ENCODE measurements at regions not wholly inside any gene's neighbourhood (a gene's known extent, or its start where the extent isn't known, plus 50 kb on each side); places are given as distances from the start of the nearest gene placed in this dataset.

DNA sequence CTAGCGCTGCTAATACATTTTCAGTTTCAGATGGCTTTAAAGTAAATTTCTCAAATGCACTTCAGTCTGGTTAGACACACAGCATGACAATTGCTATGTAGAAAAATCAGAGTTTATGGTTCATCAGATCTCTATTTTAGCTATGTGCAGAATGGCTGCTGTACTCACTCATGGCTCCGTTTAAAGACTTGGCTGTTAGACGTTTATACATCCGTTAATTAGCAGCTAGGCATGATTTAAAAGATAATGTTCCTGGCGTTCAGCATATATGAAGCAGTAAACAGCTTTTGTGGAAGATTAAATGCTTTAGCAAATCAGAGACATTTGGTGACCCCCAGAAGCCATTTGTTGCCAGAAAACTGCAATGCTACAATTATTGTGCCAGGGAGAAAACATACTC lies 350.0 kb upstream of the MANEA start:
- TF ChIP-seq, protein P1, sequence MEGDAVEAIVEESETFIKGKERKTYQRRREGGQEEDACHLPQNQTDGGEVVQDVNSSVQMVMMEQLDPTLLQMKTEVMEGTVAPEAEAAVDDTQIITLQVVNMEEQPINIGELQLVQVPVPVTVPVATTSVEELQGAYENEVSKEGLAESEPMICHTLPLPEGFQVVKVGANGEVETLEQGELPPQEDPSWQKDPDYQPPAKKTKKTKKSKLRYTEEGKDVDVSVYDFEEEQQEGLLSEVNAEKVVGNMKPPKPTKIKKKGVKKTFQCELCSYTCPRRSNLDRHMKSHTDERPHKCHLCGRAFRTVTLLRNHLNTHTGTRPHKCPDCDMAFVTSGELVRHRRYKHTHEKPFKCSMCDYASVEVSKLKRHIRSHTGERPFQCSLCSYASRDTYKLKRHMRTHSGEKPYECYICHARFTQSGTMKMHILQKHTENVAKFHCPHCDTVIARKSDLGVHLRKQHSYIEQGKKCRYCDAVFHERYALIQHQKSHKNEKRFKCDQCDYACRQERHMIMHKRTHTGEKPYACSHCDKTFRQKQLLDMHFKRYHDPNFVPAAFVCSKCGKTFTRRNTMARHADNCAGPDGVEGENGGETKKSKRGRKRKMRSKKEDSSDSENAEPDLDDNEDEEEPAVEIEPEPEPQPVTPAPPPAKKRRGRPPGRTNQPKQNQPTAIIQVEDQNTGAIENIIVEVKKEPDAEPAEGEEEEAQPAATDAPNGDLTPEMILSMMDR (IDR thresholded peaks at IDR 0.05), result no peak

DNA sequence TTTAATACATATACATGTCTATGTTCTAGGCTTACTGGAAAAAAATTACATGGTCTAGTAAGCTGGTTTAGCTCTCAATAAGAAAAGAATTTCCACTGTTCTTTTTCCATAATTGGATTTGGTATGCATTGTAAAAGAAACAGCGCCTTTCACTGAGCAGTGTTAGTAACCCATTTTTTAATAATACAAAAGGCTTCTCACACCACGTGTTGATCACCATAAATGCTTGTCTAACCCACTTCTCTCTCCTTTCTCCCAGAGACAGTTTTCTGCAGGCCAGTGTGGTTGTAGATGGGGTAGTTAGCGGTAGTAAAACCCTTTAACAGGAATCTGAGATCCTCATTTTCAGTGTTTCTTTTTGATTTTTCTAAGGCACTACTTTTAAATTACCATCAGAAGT lies 348.7 kb upstream of the MANEA start:
- TF ChIP-seq, protein P1 (IDR thresholded peaks at IDR 0.05), result no peak

DNA sequence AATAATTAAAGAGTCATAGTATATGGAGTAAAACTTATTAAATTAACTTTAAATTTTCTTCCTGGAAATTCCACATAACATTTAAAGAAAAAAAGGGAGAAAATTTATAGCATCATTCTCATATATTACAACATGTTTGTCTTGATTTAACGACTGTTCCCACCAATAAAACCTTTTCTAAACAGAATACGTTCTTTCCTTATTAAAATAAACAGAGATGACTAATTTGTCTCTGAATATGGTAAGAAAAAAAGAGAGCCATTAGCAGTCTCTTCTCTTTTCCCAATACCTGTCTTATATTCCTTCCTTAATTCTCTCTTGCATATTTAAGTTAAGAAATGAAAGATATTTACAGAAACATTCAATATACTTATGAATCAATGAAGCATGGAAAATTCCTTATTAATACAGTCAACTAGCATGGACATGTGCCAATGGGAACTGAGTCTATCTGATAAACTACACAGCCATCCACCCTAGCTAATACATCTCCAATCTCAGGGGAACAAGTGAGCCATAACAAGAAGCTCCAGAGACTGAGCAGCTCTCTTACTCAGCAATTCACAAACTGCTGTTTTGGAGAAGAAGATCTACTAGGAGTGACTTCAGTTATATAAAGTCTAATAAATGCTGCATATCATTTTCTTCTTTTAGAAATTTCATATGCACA lies 347.1 kb upstream of the MANEA start:
- TF ChIP-seq, protein P1 (IDR thresholded peaks at IDR 0.05), result no peak

DNA sequence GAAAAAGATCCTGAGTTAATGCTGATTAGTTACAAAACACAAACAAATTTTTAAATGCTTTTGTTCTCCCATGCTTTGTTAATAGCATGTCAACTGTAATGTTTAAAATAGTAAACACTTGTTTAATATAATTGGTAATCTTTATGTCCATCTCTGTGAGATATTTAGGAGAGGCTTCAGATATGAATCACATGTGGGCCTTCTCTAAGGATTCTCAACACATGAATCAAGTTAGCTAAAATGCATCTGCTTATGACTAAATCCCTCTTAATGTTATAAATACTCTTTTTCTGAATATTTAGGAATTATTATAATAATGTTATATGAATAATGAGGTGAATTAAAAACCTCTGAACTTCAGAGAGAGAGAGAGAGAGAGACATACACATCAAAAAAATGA lies 345.9 kb upstream of the MANEA start:
- TF ChIP-seq, protein P1 (IDR thresholded peaks at IDR 0.05), result no peak

DNA sequence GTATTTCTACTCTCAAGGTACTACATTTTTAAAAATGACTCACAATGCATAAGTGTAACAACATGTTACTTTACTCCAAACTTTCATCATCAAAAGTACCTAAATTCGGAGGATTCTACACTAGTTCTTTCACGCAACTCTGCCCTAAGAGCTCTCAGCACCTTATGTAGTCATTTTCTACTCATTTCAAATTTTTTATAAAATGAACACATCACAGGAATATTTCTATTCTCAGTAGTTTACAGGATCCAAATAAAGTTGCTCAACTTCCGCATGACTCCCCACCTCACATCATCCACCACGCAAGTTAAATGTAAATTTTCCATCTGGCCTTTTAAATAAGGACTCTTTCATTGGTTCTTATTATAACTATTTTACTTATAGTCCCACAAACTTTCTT lies 344.9 kb upstream of the MANEA start:
- TF ChIP-seq, protein P1 (IDR thresholded peaks at IDR 0.05), result no peak

DNA sequence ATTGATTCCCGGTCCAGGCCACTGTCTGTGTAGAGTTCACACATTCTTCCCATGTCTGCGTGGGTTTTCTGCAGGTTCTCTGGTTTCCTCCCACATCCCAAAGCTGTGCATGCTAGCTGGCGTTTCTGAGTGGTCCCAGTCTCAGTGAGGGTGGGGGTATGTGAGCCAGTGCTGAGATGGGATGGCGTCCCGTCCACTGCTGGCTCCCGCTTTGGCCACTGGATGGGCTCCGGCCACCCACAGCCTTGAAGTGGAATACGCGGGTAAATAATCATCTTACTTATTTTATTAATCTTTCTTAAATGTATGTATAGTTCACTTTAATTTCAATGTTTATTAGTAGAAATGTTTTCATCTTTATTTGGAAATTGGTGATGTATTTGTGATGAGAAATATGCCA lies 343.5 kb upstream of the MANEA start:
- TF ChIP-seq, protein P1 (IDR thresholded peaks at IDR 0.05), result no peak

DNA sequence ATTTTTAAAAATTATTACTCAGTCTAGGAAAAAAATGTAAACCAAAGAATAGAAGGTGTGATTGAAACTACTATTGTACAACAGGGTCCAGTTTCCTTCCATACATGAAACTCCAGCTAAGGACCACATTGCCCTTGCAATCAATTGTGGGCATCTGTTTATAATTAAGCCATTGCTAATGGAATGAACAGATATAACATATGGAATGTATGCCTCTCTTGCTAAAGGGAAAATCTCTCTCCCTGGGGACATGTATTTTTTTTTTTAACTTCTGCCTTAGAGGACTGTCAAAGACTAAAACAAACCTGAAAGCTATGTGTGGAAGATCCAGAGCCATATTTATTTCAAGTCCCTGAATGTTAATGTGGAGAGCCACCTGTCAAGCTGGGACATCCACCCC lies 336.8 kb upstream of the MANEA start:
- TF ChIP-seq, protein P1 (IDR thresholded peaks at IDR 0.05), result no peak

DNA sequence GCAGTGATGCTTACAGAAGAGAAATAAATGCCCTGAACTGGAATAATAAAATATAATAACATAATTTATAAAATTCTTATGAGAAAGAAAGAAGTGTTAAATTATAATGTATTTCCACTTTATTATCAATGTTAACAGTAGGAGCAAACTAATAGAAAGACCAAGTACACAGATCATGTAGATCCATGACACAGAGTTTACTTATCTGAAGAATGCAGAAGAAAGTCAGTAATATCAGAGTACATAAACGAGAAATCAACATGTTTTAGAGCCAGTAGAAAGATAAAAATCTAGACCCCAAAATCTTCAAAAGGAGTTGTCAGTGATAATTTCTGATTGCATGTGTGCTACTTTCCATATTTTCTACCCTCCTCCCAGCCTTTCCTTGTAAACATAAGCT lies 334.8 kb upstream of the MANEA start:
- TF ChIP-seq, protein P1 (IDR thresholded peaks at IDR 0.05), result no peak
